Activated CD4-positive, alpha-beta memory T cell treated with anti-CD3 and anti-CD28 coated beads for 36 hours (primary cell): ENCODE measurements at regions not wholly inside any gene's neighbourhood (a gene's known extent, or its start where the extent isn't known, plus 50 kb on each side); places are given as distances from the start of the nearest gene placed in this dataset.

Source experiments
- CTCF ChIA-PET: fragments of 350-600 bp; sonication (Branson Sonifier 250); formaldehyde crosslinking; loops from one replicate; lab custom pipeline; 2021; ENCODE audit warnings: antibody characterized with exemption, inconsistent platforms; lab: Charles Lee
- POLR2A ChIA-PET: fragments of 350-600 bp; sonication (Branson Sonifier 250); formaldehyde crosslinking; loops from one replicate; lab custom pipeline; 2021; ENCODE audit warnings: antibody characterized with exemption; lab: Charles Lee
- DNase-seq: peaks from one replicate; pipeline ENCODE4 v3.0.0-alpha.2; 2020
- H3K27ac Mint-ChIP-seq: one replicate; pipeline ENCODE4 v1.8.0; 2021; ENCODE audit warnings: mixed read lengths
- H3K27me3 Mint-ChIP-seq: one replicate; pipeline ENCODE4 v1.8.0; 2021; ENCODE audit warnings: mixed read lengths
- H3K36me3 Mint-ChIP-seq: one replicate; pipeline ENCODE4 v1.8.0; 2021; ENCODE audit warnings: mixed read lengths
- H3K4me1 Mint-ChIP-seq: one replicate; pipeline ENCODE4 v1.8.0; 2021; ENCODE audit warnings: low read depth, mixed read lengths
- H3K4me3 Mint-ChIP-seq: one replicate; pipeline ENCODE4 v1.8.0; 2021; ENCODE audit warnings: mild to moderate bottlenecking, mixed read lengths
- H3K9me3 Mint-ChIP-seq: one replicate; pipeline ENCODE4 v1.8.0; 2021; ENCODE audit warnings: mixed read lengths
- intact Hi-C: fragments of 100-400 bp; cut with micrococcal nuclease; formaldehyde crosslinking; loops from one replicate; pipeline ENCODE4 v1.15.1; 2023

GRCh38 chr13:53783471-53783870 lies 754.9 kb downstream of the OLFM4 start:
- no peaks in the 10 kb centered on the region for H3K27me3 Mint-ChIP-seq
- H3K4me3 Mint-ChIP-seq: no peak overlapping the region
- no peak overlapping the region for H3K27ac Mint-ChIP-seq
- no peaks in the 10 kb centered on the region for H3K9me3 Mint-ChIP-seq
- intact Hi-C loops: no loop called here
- DNase-seq: no peak
- peaks cover 5% of the 10 kb centered on the region for H3K4me1 Mint-ChIP-seq
- no peaks in the 10 kb centered on the region for H3K36me3 Mint-ChIP-seq
- POLR2A ChIA-PET: no interaction called here
- CTCF ChIA-PET: interaction anchor here (1.1 kb wide), 1 partner anchor 533 kb away, joined by 6 read pairs; no protein-coding TSS in a partner anchor

DNA sequence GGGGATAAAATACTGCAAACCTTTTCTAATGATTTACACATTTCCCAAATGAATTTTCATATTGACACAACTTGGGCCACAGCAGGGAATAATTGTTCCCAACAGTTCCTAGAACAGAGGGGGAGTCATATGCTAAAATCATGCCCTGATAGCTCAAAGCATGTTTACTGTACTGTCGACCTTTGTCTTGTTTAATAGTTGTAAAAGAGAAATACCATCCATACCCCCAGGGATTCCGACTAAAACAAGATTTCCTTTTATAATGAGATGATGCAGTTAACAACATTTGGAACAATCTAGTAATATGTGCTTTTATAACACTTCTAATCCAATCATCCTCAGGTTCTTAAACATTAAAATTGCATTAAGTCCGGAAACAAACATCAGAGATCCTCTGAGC lies 759.7 kb downstream of the OLFM4 start:
- Mint-ChIP-seq H3K36me3 (no peaks in the 10 kb centered on the region), H3K9me3 (no peaks in the 10 kb centered on the region), H3K4me1 (no peaks in the 10 kb centered on the region), H3K4me3 (no peak overlapping the region), H3K27me3 (no peaks in the 10 kb centered on the region), H3K27ac (no peak overlapping the region)
- intact Hi-C loops: no loop called here
- POLR2A ChIA-PET: no interaction called here
- CTCF ChIA-PET: no interaction called here
- DNase-seq: no peak

DNA sequence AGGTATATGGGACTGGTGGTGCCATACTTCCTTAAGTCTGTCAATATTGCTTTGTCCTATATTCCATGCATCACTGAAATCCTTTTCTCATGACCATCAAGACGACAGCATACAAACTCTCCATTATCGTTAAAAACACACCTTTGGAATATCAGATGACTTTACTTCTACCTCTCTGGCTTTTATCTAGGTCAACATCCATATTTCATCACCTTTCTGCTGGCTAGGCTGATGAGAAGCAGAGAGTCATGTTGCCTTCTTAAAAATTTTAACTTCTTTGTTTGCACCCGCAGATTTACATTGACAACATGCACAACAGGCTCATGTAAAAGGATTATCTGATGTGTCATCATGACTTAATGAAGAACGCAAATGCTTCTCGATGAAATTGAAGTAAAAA lies 771.4 kb downstream of the OLFM4 start:
- Mint-ChIP-seq H3K9me3 (peaks cover 8% of the 10 kb centered on the region), H3K27ac (no peak overlapping the region), H3K27me3 (no peaks in the 10 kb centered on the region), H3K4me1 (no peaks in the 10 kb centered on the region), H3K36me3 (no peaks in the 10 kb centered on the region), H3K4me3 (no peak overlapping the region)
- DNase-seq: no peak
- POLR2A ChIA-PET: no interaction called here
- intact Hi-C loops: no loop called here
- CTCF ChIA-PET: no interaction called here

DNA sequence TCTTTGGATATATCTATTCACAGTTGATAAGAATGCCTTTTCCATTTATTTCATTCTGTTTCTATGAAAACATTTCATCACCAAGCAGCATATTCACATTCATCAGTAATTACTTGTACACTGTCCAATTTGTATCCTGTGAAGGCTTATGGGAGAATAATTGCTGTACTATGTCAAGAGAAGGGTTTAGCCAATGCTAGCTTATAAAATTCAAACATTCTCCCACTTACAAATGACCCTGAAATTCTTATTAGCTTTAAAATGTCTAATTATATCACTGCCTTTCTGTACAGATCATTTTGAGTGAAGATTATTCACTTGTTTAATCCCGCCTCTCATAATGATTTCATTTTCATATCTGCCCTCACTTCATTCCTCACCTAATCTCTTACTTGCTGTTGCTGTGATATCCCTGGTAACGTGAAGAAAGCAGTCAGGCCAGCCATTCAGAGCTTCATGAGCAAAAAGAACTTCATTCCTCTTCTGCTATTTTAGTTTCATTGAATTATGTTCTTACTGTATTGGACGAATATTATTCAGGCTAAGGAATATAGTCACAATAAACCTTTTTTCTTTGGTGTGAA lies 778.7 kb downstream of the OLFM4 start:
- Mint-ChIP-seq H3K9me3 (peaks cover 4% of the 10 kb centered on the region), H3K4me3 (no peak overlapping the region), H3K36me3 (no peaks in the 10 kb centered on the region), H3K27me3 (no peaks in the 10 kb centered on the region), H3K4me1 (no peaks in the 10 kb centered on the region), H3K27ac (no peak overlapping the region)
- POLR2A ChIA-PET: no interaction called here
- intact Hi-C loops: no loop called here
- CTCF ChIA-PET: no interaction called here
- no peak for DNase-seq

DNA sequence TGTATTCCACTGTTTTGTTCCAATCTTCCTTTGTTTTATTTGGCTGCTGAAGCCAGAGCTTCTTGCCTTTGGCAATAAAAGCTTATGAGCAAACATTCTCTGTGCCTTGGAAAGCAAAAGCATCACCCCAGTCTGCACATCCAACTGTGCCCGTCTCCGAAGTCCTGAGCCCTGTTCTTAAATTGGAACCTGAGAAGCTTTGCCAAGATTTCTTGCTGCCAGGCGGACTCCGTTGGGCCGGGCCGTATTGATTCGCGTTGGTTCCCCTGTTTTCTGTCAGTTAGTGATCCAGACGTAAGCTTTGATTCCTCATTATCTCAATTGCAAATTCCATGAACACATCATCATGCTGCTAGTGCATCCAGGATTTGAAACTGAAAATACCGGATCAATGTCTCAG lies 793.0 kb downstream of the OLFM4 start:
- H3K27me3 Mint-ChIP-seq: no peaks in the 10 kb centered on the region
- intact Hi-C loops: no loop called here
- H3K36me3 Mint-ChIP-seq: no peaks in the 10 kb centered on the region
- H3K9me3 Mint-ChIP-seq: peaks cover 11% of the 10 kb centered on the region
- H3K4me3 Mint-ChIP-seq: no peak overlapping the region
- CTCF ChIA-PET: no interaction called here
- no peak overlapping the region for H3K27ac Mint-ChIP-seq
- DNase-seq: no peak
- no peaks in the 10 kb centered on the region for H3K4me1 Mint-ChIP-seq
- POLR2A ChIA-PET: no interaction called here

- DNase-seq: no peak
- H3K27ac Mint-ChIP-seq: no peak overlapping the region
- ChIA-PET POLR2A (no interaction called here), CTCF (no interaction called here)
- peaks cover 11% of the 10 kb centered on the region for H3K9me3 Mint-ChIP-seq
- intact Hi-C loops: no loop called here
- H3K4me3 Mint-ChIP-seq: no peak overlapping the region
- H3K4me1 Mint-ChIP-seq: no peaks in the 10 kb centered on the region
- no peaks in the 10 kb centered on the region for H3K27me3 Mint-ChIP-seq
- no peaks in the 10 kb centered on the region for H3K36me3 Mint-ChIP-seq
These were observed 793.5 kb downstream of the OLFM4 start for GRCh38 chr13:53822136-53822535.

GRCh38 chr13:53839461-53839860 lies 810.8 kb downstream of the OLFM4 start:
- Mint-ChIP-seq H3K36me3 (no peaks in the 10 kb centered on the region), H3K27me3 (no peaks in the 10 kb centered on the region), H3K4me3 (no peak overlapping the region), H3K27ac (no peak overlapping the region), H3K9me3 (peaks cover 8% of the 10 kb centered on the region), H3K4me1 (no peaks in the 10 kb centered on the region)
- POLR2A ChIA-PET: no interaction called here
- DNase-seq: no peak
- CTCF ChIA-PET: no interaction called here
- intact Hi-C loops: no loop called here

GRCh38 chr13:53844473-53845146 lies 816.0 kb downstream of the OLFM4 start:
- no peaks in the 10 kb centered on the region for H3K4me1 Mint-ChIP-seq
- H3K27me3 Mint-ChIP-seq: no peaks in the 10 kb centered on the region
- H3K4me3 Mint-ChIP-seq: no peak overlapping the region
- no peak overlapping the region for H3K27ac Mint-ChIP-seq
- H3K36me3 Mint-ChIP-seq: no peaks in the 10 kb centered on the region
- CTCF ChIA-PET: no interaction called here
- no peak for DNase-seq
- intact Hi-C loops: no loop called here
- POLR2A ChIA-PET: no interaction called here
- peaks cover 5% of the 10 kb centered on the region for H3K9me3 Mint-ChIP-seq

DNA sequence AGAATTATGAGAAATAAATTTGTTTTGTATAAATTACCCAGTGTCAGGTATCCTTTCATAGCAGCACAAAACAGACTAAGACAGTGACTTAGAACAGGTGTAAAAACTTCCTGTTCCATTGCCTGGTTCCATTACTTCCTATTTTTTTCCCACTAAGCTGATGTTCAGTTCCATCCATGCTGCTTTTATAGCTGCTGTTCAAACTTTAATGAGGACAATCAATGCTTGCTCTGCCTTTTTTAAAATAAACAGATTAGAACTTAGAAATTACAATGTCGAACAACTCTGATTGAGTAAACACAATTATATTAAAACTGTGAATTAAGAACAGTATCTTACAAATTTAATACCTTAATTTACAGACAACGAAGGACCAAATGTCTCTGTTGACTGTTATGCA lies 818.9 kb downstream of the OLFM4 start:
- Mint-ChIP-seq H3K4me3 (no peak overlapping the region), H3K27me3 (no peaks in the 10 kb centered on the region), H3K27ac (no peak overlapping the region), H3K36me3 (no peaks in the 10 kb centered on the region), H3K9me3 (peaks cover 9% of the 10 kb centered on the region), H3K4me1 (no peaks in the 10 kb centered on the region)
- POLR2A ChIA-PET: no interaction called here
- DNase-seq: no peak
- intact Hi-C loops: no loop called here
- CTCF ChIA-PET: no interaction called here

GRCh38 chr13:53848366-53848961 lies 819.9 kb downstream of the OLFM4 start:
- peaks cover 9% of the 10 kb centered on the region for H3K9me3 Mint-ChIP-seq
- ChIA-PET CTCF (no interaction called here), POLR2A (no interaction called here)
- intact Hi-C loops: no loop called here
- H3K27ac Mint-ChIP-seq: no peak overlapping the region
- DNase-seq: no peak
- H3K36me3 Mint-ChIP-seq: no peaks in the 10 kb centered on the region
- H3K4me1 Mint-ChIP-seq: no peaks in the 10 kb centered on the region
- H3K4me3 Mint-ChIP-seq: no peak overlapping the region
- no peaks in the 10 kb centered on the region for H3K27me3 Mint-ChIP-seq

GRCh38 chr13:53854321-53854720 lies 825.7 kb downstream of the OLFM4 start:
- intact Hi-C loops: no loop called here
- CTCF ChIA-PET: no interaction called here
- no peaks in the 10 kb centered on the region for H3K36me3 Mint-ChIP-seq
- no peaks in the 10 kb centered on the region for H3K4me1 Mint-ChIP-seq
- DNase-seq: no peak
- no peaks in the 10 kb centered on the region for H3K27me3 Mint-ChIP-seq
- POLR2A ChIA-PET: no interaction called here
- no peak overlapping the region for H3K27ac Mint-ChIP-seq
- no peak overlapping the region for H3K4me3 Mint-ChIP-seq
- H3K9me3 Mint-ChIP-seq: peaks cover 11% of the 10 kb centered on the region

DNA sequence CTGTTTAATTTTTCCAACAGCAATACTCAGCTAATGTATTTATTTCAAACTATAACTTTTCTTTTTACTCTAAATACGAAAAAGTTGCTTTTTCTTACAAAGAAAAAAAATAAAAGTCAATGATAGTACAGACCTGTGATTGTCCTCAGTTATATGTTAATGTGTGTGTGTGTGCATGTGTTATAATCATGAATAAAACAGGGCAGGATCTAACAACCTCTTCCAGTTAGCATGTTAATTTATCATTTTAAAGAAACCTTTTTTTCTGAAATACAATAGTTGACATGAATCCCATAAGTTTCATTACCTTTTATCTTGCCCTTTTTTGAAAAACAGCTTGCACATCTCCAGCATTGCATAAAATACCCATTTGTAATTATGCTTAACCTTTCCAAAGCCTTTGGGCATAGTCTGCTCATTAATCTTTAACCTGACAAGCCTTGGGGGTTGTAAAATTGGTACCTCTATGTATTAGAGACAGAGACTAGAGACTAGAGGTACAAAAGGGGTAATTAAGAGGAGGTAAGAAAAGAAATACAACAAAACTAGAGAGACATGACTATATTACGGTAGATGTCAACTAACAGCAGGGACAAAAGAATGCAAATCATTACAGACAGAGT lies 828.1 kb downstream of the OLFM4 start:
- peaks cover 9% of the 10 kb centered on the region for H3K9me3 Mint-ChIP-seq
- no peaks in the 10 kb centered on the region for H3K27me3 Mint-ChIP-seq
- intact Hi-C loops: no loop called here

More for the DNA sequence above, 828.1 kb downstream of the OLFM4 start:
- POLR2A ChIA-PET: no interaction called here
- no peaks in the 10 kb centered on the region for H3K4me1 Mint-ChIP-seq
- H3K36me3 Mint-ChIP-seq: no peaks in the 10 kb centered on the region
- H3K4me3 Mint-ChIP-seq: no peak overlapping the region
- H3K27ac Mint-ChIP-seq: no peak overlapping the region
- CTCF ChIA-PET: no interaction called here
- no peak for DNase-seq
